H1 (cell line): ENCODE measurements at regions not wholly inside any gene's neighbourhood (a gene's known extent, or its start where the extent isn't known, plus 50 kb on each side); places are given as distances from the start of the nearest gene placed in this dataset.

ENCODE experiments used
- CTCF ChIA-PET: fragments of 300-600 bp; sonication (Branson Sonifier 250); formaldehyde crosslinking; loops from one replicate; lab custom pipeline; 2021; ENCODE audit not compliant: partially characterized antibody; lab: Charles Lee
- POLR2A ChIA-PET: fragments of 300-600 bp; sonication (Branson Sonifier 250); formaldehyde crosslinking; loops from one replicate; lab custom pipeline; 2021; ENCODE audit warnings: inconsistent platforms; ENCODE audit not compliant: partially characterized antibody; lab: Charles Lee
- DNase-seq, 2 experiments: peaks; one replicate each; pipeline versions ENCODE4 v3.0.0 to v3.0.0-alpha.2; 2010 to 2022; ENCODE audit warnings: low spot score in 2 of 2, low read depth in 1 of 2, mixed read lengths in 1 of 2
- FAIRE-seq: peaks from 2 replicates; lab custom pipeline; 2011; peaks lifted over from hg19 to GRCh38; lab: Jason Lieb, UNC
- H2AFZ ChIP-seq: 2 replicates; pipeline ENCODE4 v1.8.1; 2012; ENCODE audit warnings: low read length, inconsistent platforms
- H2AK5ac ChIP-seq: 2 replicates; pipeline ENCODE4 v1.6.1; 2013; ENCODE audit warnings: low read depth, low read length
- H2BK120ac ChIP-seq: replicated peaks from 2 replicates; pipeline ENCODE3; 2013; ENCODE audit warnings: low read depth, low read length, inconsistent platforms
- H2BK12ac ChIP-seq: 2 replicates; pipeline ENCODE4 v1.6.1; 2013; ENCODE audit warnings: low read depth, low read length
- H2BK15ac ChIP-seq: 2 replicates; pipeline ENCODE4 v1.6.1; 2013; ENCODE audit warnings: low read length
- H2BK20ac ChIP-seq: 2 replicates; pipeline ENCODE4 v1.6.1; 2013; ENCODE audit warnings: low read length
- H2BK5ac ChIP-seq: 2 replicates; pipeline ENCODE4 v1.6.1; 2013; ENCODE audit warnings: low read depth, low read length
- H3K14ac ChIP-seq: 2 replicates; pipeline ENCODE4 v1.6.1; 2013; ENCODE audit warnings: inconsistent platforms; ENCODE audit not compliant: insufficient read length
- H3K18ac ChIP-seq: 2 replicates; pipeline ENCODE4 v1.6.1; 2013; ENCODE audit warnings: low read length; ENCODE audit errors: extremely low read depth
- H3K23ac ChIP-seq: 2 replicates; pipeline ENCODE4 v1.6.1; 2013; ENCODE audit warnings: inconsistent platforms; ENCODE audit not compliant: insufficient read length
- H3K23me2 ChIP-seq: 2 replicates; pipeline ENCODE4 v1.6.1; 2013; ENCODE audit warnings: low read depth, low read length
- H3K27ac ChIP-seq: 2 replicates; pipeline ENCODE4 v1.6.1; 2011; ENCODE audit warnings: low read depth, low read length, inconsistent platforms
- H3K27me3 ChIP-seq, 4 experiments: replicated peaks in 1 of 4; 1 replicate in 1 of 4; 2 replicates in 3 of 4; pipeline versions ENCODE4 v1.6.1 to v1.8.1; 2011 to 2013; ENCODE audit warnings: low read length in 3 of 4, mild to moderate bottlenecking in 3 of 4, inconsistent platforms in 2 of 4, mixed read lengths in 2 of 4, moderate library complexity in 1 of 4; ENCODE audit not compliant: control insufficient read depth in 3 of 4, insufficient read depth in 3 of 4; ENCODE audit errors: extremely low read depth in 1 of 4
- H3K36me3 ChIP-seq, 4 experiments: 2 replicates each; pipeline versions ENCODE4 v1.6.1 to v1.8.1; 2011 to 2013; ENCODE audit warnings: mild to moderate bottlenecking in 4 of 4, low read length in 3 of 4, moderate library complexity in 2 of 4, control low read depth in 1 of 4, inconsistent platforms in 1 of 4; ENCODE audit not compliant: insufficient read depth in 4 of 4, control insufficient read depth in 2 of 4
- H3K4ac ChIP-seq: replicated peaks from 2 replicates; pipeline ENCODE3; 2013; ENCODE audit warnings: low read length, low read depth, mixed read lengths, inconsistent platforms; ENCODE audit not compliant: insufficient read length
- H3K4me1 ChIP-seq, 4 experiments: replicated peaks in 1 of 4; 1 replicate in 1 of 4; 2 replicates in 3 of 4; pipeline versions ENCODE4 v1.6.1 to v1.8.1; 2011 to 2013; ENCODE audit warnings: low read length in 3 of 4, inconsistent platforms in 2 of 4, mixed read lengths in 1 of 4; ENCODE audit not compliant: insufficient read depth in 4 of 4, control insufficient read depth in 3 of 4
- H3K4me2 ChIP-seq, 2 experiments: 2 replicates each; pipeline versions ENCODE4 v1.6.1 to v1.8.1; 2011 to 2013; ENCODE audit warnings: low read depth in 2 of 2, low read length in 2 of 2, control low read depth in 1 of 2, inconsistent platforms in 1 of 2, mild to moderate bottlenecking in 1 of 2; ENCODE audit not compliant: insufficient read depth in 1 of 2
- H3K4me3 ChIP-seq, 4 experiments: fragments of 200-600, 300-600 bp in 1 of 4; sonication (generic), shearing (Covaris generic), sonication (Bioruptor Twin) in 1 of 4; 2 replicates each; pipeline versions ENCODE4 v1.5.1 to v1.8.1; 2011 to 2016; ENCODE audit warnings: low read length in 4 of 4, low read depth in 3 of 4, control low read depth in 2 of 4, inconsistent platforms in 2 of 4, mild to moderate bottlenecking in 2 of 4, mixed read lengths in 1 of 4, moderate library complexity in 1 of 4; ENCODE audit not compliant: insufficient read depth in 2 of 4; ENCODE audit errors: extremely low read depth in 1 of 4
- H3K56ac ChIP-seq: replicated peaks from 2 replicates; pipeline ENCODE3; 2013; ENCODE audit warnings: low read depth, mild to moderate bottlenecking, mixed read lengths, low read length, inconsistent platforms; ENCODE audit not compliant: insufficient read length
- H3K79me1 ChIP-seq: 2 replicates; pipeline ENCODE4 v1.6.1; 2013; ENCODE audit warnings: low read depth, low read length, control low read depth
- H3K79me2 ChIP-seq, 2 experiments: 2 replicates each; pipeline versions ENCODE4 v1.6.1 to v1.8.1; 2012 to 2013; ENCODE audit warnings: low read length in 2 of 2, mild to moderate bottlenecking in 2 of 2, inconsistent platforms in 1 of 2; ENCODE audit not compliant: insufficient read depth in 2 of 2, control insufficient read depth in 1 of 2
- H3K9ac ChIP-seq, 4 experiments: replicated peaks in 1 of 4; 1 replicate in 1 of 4; 2 replicates in 3 of 4; pipeline versions ENCODE4 v1.6.1 to v1.8.1; 2011 to 2013; ENCODE audit warnings: low read depth in 3 of 4, low read length in 3 of 4, control low read depth in 2 of 4, mild to moderate bottlenecking in 2 of 4, moderate library complexity in 2 of 4, inconsistent platforms in 1 of 4; ENCODE audit errors: extremely low read depth in 1 of 4
- H3K9me3 ChIP-seq, 2 experiments: 2 replicates each; pipeline versions ENCODE4 v1.6.1 to v1.8.1; 2012 to 2013; ENCODE audit warnings: mild to moderate bottlenecking in 2 of 2, moderate library complexity in 2 of 2, control low read depth in 1 of 2, inconsistent platforms in 1 of 2, low read depth in 1 of 2, low read length in 1 of 2, mixed read lengths in 1 of 2; ENCODE audit not compliant: insufficient read depth in 2 of 2
- H4K20me1 ChIP-seq, 2 experiments: replicated peaks in 1 of 2; 2 replicates each; pipeline versions ENCODE3 to v1.8.1; 2011 to 2013; ENCODE audit warnings: inconsistent platforms in 2 of 2, low read length in 2 of 2, mild to moderate bottlenecking in 1 of 2; ENCODE audit not compliant: insufficient read depth in 2 of 2, control insufficient read depth in 1 of 2
- H4K5ac ChIP-seq: 2 replicates; pipeline ENCODE4 v1.6.1; 2013; ENCODE audit warnings: low read length, low read depth, mixed read lengths, inconsistent platforms; ENCODE audit not compliant: insufficient read length
- H4K8ac ChIP-seq: 2 replicates; pipeline ENCODE4 v1.8.0; 2013; ENCODE audit warnings: mild to moderate bottlenecking, moderate library complexity, low read length, inconsistent platforms; ENCODE audit not compliant: insufficient read depth; ENCODE audit errors: extremely low read depth
- H4K91ac ChIP-seq: replicated peaks from 2 replicates; pipeline ENCODE3; 2013; ENCODE audit warnings: low read length, mixed read lengths, inconsistent platforms; ENCODE audit not compliant: insufficient read length
- ASH2L ChIP-seq: fragments of 200-600, 300-600 bp; sonication (generic); IDR thresholded peaks from one replicate; pipeline ENCODE4 v1.7.1; 2017; ENCODE audit warnings: low read length
- BRCA1 ChIP-seq: IDR thresholded peaks from 2 replicates; pipeline ENCODE4 v1.6.1; 2012; ENCODE audit warnings: low read depth, low read length, improper control_type of control experiment
- CHD1 ChIP-seq: IDR thresholded peaks from 2 replicates; pipeline ENCODE4 v1.6.1; 2012; ENCODE audit warnings: low read depth, low read length, improper control_type of control experiment
- CHD2 ChIP-seq: IDR thresholded peaks from 2 replicates; pipeline ENCODE4 v1.6.1; 2012; ENCODE audit warnings: low read length, improper control_type of control experiment
- CTBP2 ChIP-seq: IDR thresholded peaks from 2 replicates; pipeline ENCODE4 v1.7.0; 2011; ENCODE audit warnings: borderline replicate concordance, mild to moderate bottlenecking, moderate library complexity, mixed read lengths, low read length; ENCODE audit not compliant: insufficient read depth, insufficient read length
- FOSL1 ChIP-seq: IDR thresholded peaks from 2 replicates; pipeline ENCODE4 v1.6.1; 2011; ENCODE audit warnings: mild to moderate bottlenecking, low read depth, low read length, moderate library complexity; ENCODE audit not compliant: insufficient read depth
- KDM1A ChIP-seq: fragments of 200-600, 300-600 bp; sonication (generic); IDR thresholded peaks from 2 replicates; pipeline ENCODE4 v1.7.1; 2016; ENCODE audit warnings: mild to moderate bottlenecking, low read length, borderline replicate concordance
- NANOG ChIP-seq: IDR thresholded peaks from 2 replicates; pipeline ENCODE4 v1.6.1; 2011; ENCODE audit warnings: low read length, low read depth, mild to moderate bottlenecking, inconsistent platforms; ENCODE audit not compliant: insufficient read depth, poor library complexity, severe bottlenecking
- NRF1 ChIP-seq: IDR thresholded peaks from 2 replicates; pipeline ENCODE4 v1.6.1; 2011; ENCODE audit warnings: mild to moderate bottlenecking, low read depth, low read length, improper control_type of control experiment
- POLR2A ChIP-seq, 2 experiments: IDR thresholded peaks; 1 replicate in 1 of 2; 2 replicates in 1 of 2; pipeline ENCODE4 v1.6.1; 2011; ENCODE audit warnings: low read depth in 2 of 2, low read length in 2 of 2, mild to moderate bottlenecking in 2 of 2; ENCODE audit errors: control extremely low read depth in 1 of 2
- SIN3A ChIP-seq, 2 experiments: IDR thresholded peaks in 1 of 2; conservative IDR thresholded peaks in 1 of 2; 2 replicates each; pipeline ENCODE4 v1.6.1; 2011 to 2012; ENCODE audit warnings: low read length in 2 of 2, improper control_type of control experiment in 1 of 2, low read depth in 1 of 2, mild to moderate bottlenecking in 1 of 2
- SIRT6 ChIP-seq: IDR thresholded peaks from one replicate; pipeline ENCODE4 v1.7.1; 2012; ENCODE audit warnings: low read length, inconsistent platforms
- SIX5 ChIP-seq: IDR thresholded peaks from 2 replicates; pipeline ENCODE4 v1.6.1; 2011; ENCODE audit warnings: mild to moderate bottlenecking, low read depth, low read length
- SP2 ChIP-seq: IDR thresholded peaks from 2 replicates; pipeline ENCODE4 v1.6.1; 2012; ENCODE audit warnings: mild to moderate bottlenecking, low read length, inconsistent platforms
- SRF ChIP-seq: IDR thresholded peaks from 2 replicates; pipeline ENCODE4 v1.6.1; 2011; ENCODE audit warnings: mild to moderate bottlenecking, low read depth, low read length, moderate library complexity
- YY1 ChIP-seq: IDR thresholded peaks from 2 replicates; pipeline ENCODE4 v1.6.1; 2011; ENCODE audit warnings: low read depth, mild to moderate bottlenecking, low read length
- WGBS, 2 experiments: shearing (Covaris generic) in 1 of 2; methylation state at CpG; one replicate each; pipeline versions ENCODE4 v1.1.6 to v1.1.7; 2013 to 2015; ENCODE audit warnings: low lambda C conversion rate in 2 of 2, mixed read lengths in 2 of 2, inconsistent platforms in 1 of 2, low coverage in 1 of 2, missing lambda C conversion rate in 1 of 2; ENCODE audit not compliant: insufficient replicate concordance in 2 of 2, insufficient coverage in 1 of 2, insufficient read length in 1 of 2; ENCODE audit errors: extremely low coverage in 1 of 2, missing lambda C conversion rate in 1 of 2; 5-methylcytosine and 5-hydroxymethylcytosine counted together

DNA sequence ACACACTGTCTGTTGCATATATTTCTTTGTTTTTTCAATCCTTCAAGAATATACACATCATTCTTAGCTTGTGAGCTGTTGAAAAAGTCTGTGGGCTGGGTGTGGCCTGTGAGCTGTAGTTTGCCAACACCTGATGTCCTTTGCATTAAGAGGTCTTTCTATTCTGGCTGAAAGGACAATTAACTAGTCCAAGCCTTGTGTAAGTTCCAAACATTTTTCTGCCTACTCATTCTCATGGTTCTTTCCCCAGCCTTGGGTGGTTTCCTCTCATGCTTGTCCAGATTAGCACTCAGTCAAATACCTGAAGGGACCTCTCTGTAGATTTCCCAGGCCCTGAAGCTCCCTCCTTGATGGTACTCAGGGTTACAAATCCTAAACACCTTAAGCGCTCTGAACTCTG is 57.8 kb upstream of the NABP1 start:
- Histone ChIP-seq H3K9ac (no peak overlapping the region), H3K4ac (no peak overlapping the region), H3K27me3 (no peaks in the 10 kb centered on the region), H3K4me3 (no peak overlapping the region), H3K36me3 (no peaks in the 10 kb centered on the region), H3K4me1 (no peaks in the 10 kb centered on the region), H2BK15ac (no peak overlapping the region), H4K20me1 (no peaks in the 10 kb centered on the region), H3K14ac (no peak overlapping the region), H4K8ac (no peak overlapping the region), H2BK12ac (no peak overlapping the region), H2BK5ac (no peak overlapping the region), H3K18ac (no peak overlapping the region), H3K79me2 (no peaks in the 10 kb centered on the region), H3K56ac (no peak overlapping the region), H2AFZ (no peak overlapping the region), H4K91ac (no peak overlapping the region), H4K5ac (no peak overlapping the region), H3K23me2 (no peaks in the 10 kb centered on the region), H3K4me2 (no peak overlapping the region), H3K23ac (no peak overlapping the region), H2BK120ac (no peak overlapping the region), H2AK5ac (no peak overlapping the region), H2BK20ac (no peak overlapping the region), H3K27ac (no peak overlapping the region), H3K9me3 (no peaks in the 10 kb centered on the region), H3K79me1 (no peaks in the 10 kb centered on the region)
- CTCF ChIA-PET = interaction anchor here (0.6 to 1.8 kb wide), 2 partner anchors 9 to 87 kb away, joined by 3 to 5 read pairs; no protein-coding TSS in a partner anchor
- DNase-seq = no peak
- no peak for TF ChIP-seq NRF1
- no peak for TF ChIP-seq KDM1A
- no peak for TF ChIP-seq FOSL1
- TF ChIP-seq BRCA1 = no peak
- TF ChIP-seq SP2 = no peak
- TF ChIP-seq NANOG = no peak
- no peak for TF ChIP-seq CHD1
- no peak for TF ChIP-seq SIN3A (conservative IDR thresholded peaks at IDR 0.05 in 1 of 2, IDR thresholded peaks at IDR 0.05 in 1 of 2; ENCODE audit: low read depth in 1 of 2, low read length in 2 of 2)
- TF ChIP-seq POLR2A (IDR thresholded peaks at IDR 0.05; ENCODE audit: control extremely low read depth in 1 of 2, low read depth in 2 of 2, low read length in 2 of 2) = no peak
- TF ChIP-seq ASH2L = no peak
- TF ChIP-seq CTBP2 = no peak
- TF ChIP-seq CHD2 = no peak
- no peak for TF ChIP-seq SIX5
- TF ChIP-seq YY1 = no peak
- no peak for TF ChIP-seq SRF
- no peak for TF ChIP-seq SIRT6
- POLR2A ChIA-PET = no interaction called here
- FAIRE-seq = no peak
- 91% methylated on average over 1 of the region's 1 CpG; no CpG with 5 or more reads in 1 of the 2 experiments for WGBS, 2 experiments
